SU-DHL-6 (cell line): ENCODE measurements at regions not wholly inside any gene's neighbourhood (a gene's known extent, or its start where the extent isn't known, plus 50 kb on each side); places are given as distances from the start of the nearest gene placed in this dataset.
"Not testable (repeated sequence)": the region's sequence is repeated elsewhere in the genome, so short reads cannot be mapped to it uniquely, and the experiment has no call there.

Source experiments
- H2AFZ ChIP-seq: fragments of 200-600 bp; sonication (generic); 2 replicates; pipeline ENCODE4 v1.6.1; 2014; ENCODE audit warnings: low read depth, mild to moderate bottlenecking, moderate library complexity, mixed read lengths, antibody characterized with exemption, low read length; ENCODE audit not compliant: severe bottlenecking
- H3F3A ChIP-seq: fragments of 200-600 bp; shearing (Covaris generic); 2 replicates; pipeline ENCODE4 v1.6.0; 2016; ENCODE audit warnings: antibody characterized with exemption, mild to moderate bottlenecking; ENCODE audit not compliant: insufficient read depth
- H3K27ac ChIP-seq: fragments of 200-600 bp; sonication (generic); 2 replicates; pipeline ENCODE4 v1.5.1; 2016; ENCODE audit warnings: low read depth, mild to moderate bottlenecking, low read length, moderate library complexity, mixed read lengths
- H3K27me3 ChIP-seq: fragments of 200-600 bp; sonication (generic), shearing (Covaris generic); 2 replicates; pipeline ENCODE4 v1.6.0; 2014; ENCODE audit warnings: mild to moderate bottlenecking, low read length
- H3K36me3 ChIP-seq: fragments of 200-600 bp; sonication (generic); 2 replicates; pipeline ENCODE4 v1.6.1; 2014; ENCODE audit warnings: mild to moderate bottlenecking, low read length, mixed read lengths
- H3K4me2 ChIP-seq: fragments of 300-600, 200-600 bp; shearing (Covaris generic), sonication (generic); 2 replicates; pipeline ENCODE4 v1.6.0; 2014; ENCODE audit warnings: low read length, low read depth, mild to moderate bottlenecking; ENCODE audit not compliant: poor library complexity, severe bottlenecking
- H3K4me3 ChIP-seq: fragments of 200-600 bp; sonication (generic); 2 replicates; pipeline ENCODE4 v1.5.1; 2014; ENCODE audit warnings: antibody characterized with exemption, low read length, mild to moderate bottlenecking, mixed read lengths; ENCODE audit not compliant: insufficient read depth, poor library complexity, severe bottlenecking
- H3K79me2 ChIP-seq: fragments of 200-600 bp; sonication (generic); 2 replicates; pipeline ENCODE4 v1.6.1; 2014; ENCODE audit warnings: mild to moderate bottlenecking, low read length, moderate library complexity; ENCODE audit not compliant: insufficient read depth
- H3K9ac ChIP-seq: fragments of 200-600 bp; sonication (generic); 2 replicates; pipeline ENCODE4 v1.7.0; 2014; ENCODE audit warnings: mild to moderate bottlenecking, low read length
- H3K9me2 ChIP-seq: fragments of 200-600 bp; sonication (generic); replicated peaks from 2 replicates; pipeline ENCODE4 v1.6.1; 2014; ENCODE audit warnings: low read length; ENCODE audit not compliant: insufficient read depth
- H3K9me3 ChIP-seq: fragments of 200-600 bp; sonication (generic); 2 replicates; pipeline ENCODE4 v1.6.1; 2014; ENCODE audit warnings: low read length, mixed read lengths; ENCODE audit not compliant: insufficient read depth
- H4K20me1 ChIP-seq: fragments of 200-600 bp; sonication (generic); 2 replicates; pipeline ENCODE4 v1.6.1; 2014; ENCODE audit warnings: low read depth, mild to moderate bottlenecking, antibody characterized with exemption, low read length, moderate library complexity, mixed read lengths
- CTCF ChIP-seq: fragments of 200-600 bp; sonication (generic); IDR thresholded peaks from one replicate; pipeline ENCODE4 v1.5.1; 2017; ENCODE audit warnings: antibody characterized with exemption, mild to moderate bottlenecking, low read length, moderate library complexity; ENCODE audit not compliant: insufficient read depth, poor library complexity, severe bottlenecking
- EZH2phosphoT487 ChIP-seq: fragments of 200-600 bp; sonication (generic), shearing (Covaris generic); conservative IDR thresholded peaks from 2 replicates; pipeline ENCODE4 v1.6.1; 2018; ENCODE audit warnings: mild to moderate bottlenecking, antibody characterized with exemption, low read length, moderate library complexity, mixed read lengths

GRCh38 chr10:59047180-59047579 lies 129.3 kb upstream of the PHYHIPL start:
- Histone ChIP-seq H3K4me3 (no peak overlapping the region), H3K27me3 (no peaks in the 10 kb centered on the region), H3K27ac (peak overlapping the region; percentile 21; the same call in 1 of the 2 replicates), H4K20me1 (no peaks in the 10 kb centered on the region), H3K36me3 (peaks cover 5% of the 10 kb centered on the region; the same call in 1 of the 2 replicates), H3K9me2 (no peaks in the 10 kb centered on the region), H3K4me2 (no peak overlapping the region), H2AFZ (no peak overlapping the region), H3K79me2 (no peaks in the 10 kb centered on the region), H3F3A (no peaks in the 10 kb centered on the region), H3K9me3 (peaks cover 9% of the 10 kb centered on the region; the same call in 1 of the 2 replicates), H3K9ac (no peak overlapping the region)
- no peak for TF ChIP-seq EZH2phosphoT487
- no peak for TF ChIP-seq CTCF

GRCh38 chr10:59047957-59048618 lies 128.4 kb upstream of the PHYHIPL start:
- Histone ChIP-seq H3K27ac (peak overlapping the region; percentile 14; the same call in 1 of the 2 replicates), H3K4me2 (peak overlapping the region; percentile 42), H3K4me3 (peak overlapping the region; percentile 6), H3K27me3 (no peaks in the 10 kb centered on the region), H3K9me2 (no peaks in the 10 kb centered on the region), H4K20me1 (no peaks in the 10 kb centered on the region), H2AFZ (peak overlapping the region; percentile 68), H3K79me2 (no peaks in the 10 kb centered on the region), H3K9me3 (peaks cover 9% of the 10 kb centered on the region; the same call in 1 of the 2 replicates), H3K9ac (no peak overlapping the region), H3K36me3 (peaks cover 5% of the 10 kb centered on the region; the same call in 1 of the 2 replicates), H3F3A (no peaks in the 10 kb centered on the region)
- TF ChIP-seq CTCF = no peak
- no peak for TF ChIP-seq EZH2phosphoT487

GRCh38 chr10:59053502-59053901 lies 122.9 kb upstream of the PHYHIPL start:
- peaks cover 28% of the 10 kb centered on the region; the same call in 1 of the 2 replicates for H3K9me3 ChIP-seq
- not testable (repeated sequence) for H2AFZ ChIP-seq, H3K27me3 ChIP-seq, H3K36me3 ChIP-seq, H3F3A ChIP-seq, H4K20me1 ChIP-seq, H3K4me3 ChIP-seq, H3K79me2 ChIP-seq, H3K4me2 ChIP-seq, H3K9me2 ChIP-seq, H3K9ac ChIP-seq, H3K27ac ChIP-seq

- TF ChIP-seq CTCF (no peak), EZH2phosphoT487 (no peak)
- H3F3A ChIP-seq = no peaks in the 10 kb centered on the region
- no peaks in the 10 kb centered on the region for H3K9me2 ChIP-seq
- no peak overlapping the region for H3K4me2 ChIP-seq
- H3K4me3 ChIP-seq = no peak overlapping the region
- no peaks in the 10 kb centered on the region for H3K27me3 ChIP-seq
- no peak overlapping the region for H2AFZ ChIP-seq
- no peaks in the 10 kb centered on the region for H3K79me2 ChIP-seq
- H3K9ac ChIP-seq = no peak overlapping the region
- H4K20me1 ChIP-seq = no peaks in the 10 kb centered on the region
- H3K36me3 ChIP-seq = peaks cover 5% of the 10 kb centered on the region
- peaks cover 24% of the 10 kb centered on the region; the same call in 1 of the 2 replicates for H3K9me3 ChIP-seq
- no peak overlapping the region for H3K27ac ChIP-seq
Measured at GRCh38 chr10:59055045-59055444, 121.4 kb upstream of the PHYHIPL start.
